HG02870 (cell line): ENCODE measurements at regions not wholly inside any gene's neighbourhood (a gene's known extent, or its start where the extent isn't known, plus 50 kb on each side); places are given as distances from the start of the nearest gene placed in this dataset.
"Not testable (repeated sequence)": the region's sequence is repeated elsewhere in the genome, so short reads cannot be mapped to it uniquely, and the experiment has no call there.

Source experiments
- ATAC-seq: cut with Tn5 transposase; IDR thresholded peaks from one replicate; pipeline ENCODE4 v1.9.1; 2021; ENCODE audit warnings: mild to moderate bottlenecking, moderate library complexity; ENCODE audit not compliant: unreplicated experiment

- ATAC-seq = no peak
Observed at GRCh38 chr6:112639391-112639831, 292.3 kb downstream of the RFPL4B start.

GRCh38 chr6:112640891-112641290, 293.8 kb downstream of the RFPL4B start:
- no peak for ATAC-seq

- ATAC-seq = no peak
Observed at GRCh38 chr6:112649853-112650252, 302.7 kb downstream of the RFPL4B start.

GRCh38 chr6:112651239-112651638, 304.1 kb downstream of the RFPL4B start:
- ATAC-seq = no peak

- ATAC-seq = no peak
Observed at GRCh38 chr6:112659912-112660311, 312.8 kb downstream of the RFPL4B start.

DNA sequence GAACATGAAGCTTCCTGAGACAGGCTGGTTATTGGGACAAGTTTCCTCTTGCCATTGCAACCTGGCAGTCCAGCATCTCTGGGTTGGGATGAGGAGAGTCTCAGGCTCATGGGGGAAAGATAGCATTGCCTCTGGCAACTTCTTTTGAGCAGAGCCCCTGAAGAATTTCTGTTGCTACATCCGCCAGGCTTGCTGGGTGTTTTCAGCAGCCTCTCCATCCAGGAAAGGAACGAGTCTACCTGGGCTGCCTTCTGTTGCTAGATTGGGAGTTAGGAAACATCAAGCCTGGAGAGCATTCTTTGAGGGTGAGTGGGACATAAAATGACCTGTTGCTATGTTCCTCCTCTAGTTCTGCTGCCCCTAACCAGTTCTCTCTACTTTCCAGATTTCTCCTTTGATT, 313.5 kb downstream of the RFPL4B start:
- ATAC-seq = no peak

DNA sequence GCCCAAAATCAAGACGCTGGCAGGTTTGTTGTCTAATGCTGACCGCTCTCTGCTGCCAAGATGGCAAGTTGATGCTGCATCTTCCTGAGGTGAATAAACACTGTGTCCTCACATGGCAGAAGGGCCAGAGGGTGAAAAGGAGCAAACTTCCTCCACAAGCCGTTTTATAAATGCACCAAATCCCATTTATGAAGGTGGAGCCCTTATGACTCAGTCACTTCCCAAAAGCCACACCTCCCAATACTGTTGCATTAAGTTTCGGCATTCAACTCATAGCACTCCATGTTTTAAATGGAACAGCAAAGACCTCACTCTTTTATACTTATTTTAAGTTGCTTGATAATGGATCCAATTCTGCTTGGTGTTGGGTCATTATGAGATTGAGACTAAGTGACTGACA, 316.6 kb downstream of the RFPL4B start:
- no peak for ATAC-seq

- ATAC-seq = no peak
Observed at GRCh38 chr6:112665114-112665513, 318.0 kb downstream of the RFPL4B start.

DNA sequence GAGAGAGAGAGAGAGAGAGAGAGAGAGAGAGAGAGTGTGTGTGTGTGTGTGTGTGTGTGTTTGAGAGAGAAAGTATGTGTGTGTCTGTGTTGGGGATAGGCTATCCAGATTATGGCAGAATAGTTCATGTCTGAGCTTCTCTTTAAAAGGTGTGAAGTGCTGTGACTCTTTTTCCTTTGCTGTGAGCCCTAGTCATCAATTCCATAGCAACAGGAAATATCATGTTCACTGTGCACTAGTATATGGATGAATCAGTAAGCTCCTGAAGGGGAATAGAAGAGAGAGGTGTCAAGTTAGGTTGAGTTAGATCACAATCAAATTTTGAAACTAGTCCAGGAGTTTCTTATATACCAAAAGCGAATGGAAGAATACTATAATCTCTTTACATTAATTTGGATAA, 318.7 kb downstream of the RFPL4B start:
- no peak for ATAC-seq

GRCh38 chr6:112667427-112667826, 320.3 kb downstream of the RFPL4B start:
- ATAC-seq = no peak

DNA sequence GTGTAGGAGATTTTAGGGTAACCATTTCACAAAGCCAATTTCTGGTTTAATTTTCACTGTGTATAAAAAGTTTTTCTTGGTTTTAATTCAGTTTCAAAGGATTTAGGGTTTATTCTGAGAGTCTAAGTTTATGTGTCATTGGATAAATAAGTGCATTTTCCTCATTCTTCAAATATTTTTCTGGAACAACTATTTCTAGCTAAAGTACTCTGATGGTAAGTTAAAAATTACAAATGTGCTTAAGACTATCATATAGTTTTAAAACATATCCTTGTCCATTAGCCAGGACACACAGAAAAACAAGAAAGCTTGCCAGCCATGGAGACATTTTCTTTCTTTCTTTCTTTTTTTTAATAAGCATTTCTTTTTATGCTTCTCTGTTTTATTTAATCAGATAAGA, 333.0 kb downstream of the RFPL4B start:
- no peak for ATAC-seq

DNA sequence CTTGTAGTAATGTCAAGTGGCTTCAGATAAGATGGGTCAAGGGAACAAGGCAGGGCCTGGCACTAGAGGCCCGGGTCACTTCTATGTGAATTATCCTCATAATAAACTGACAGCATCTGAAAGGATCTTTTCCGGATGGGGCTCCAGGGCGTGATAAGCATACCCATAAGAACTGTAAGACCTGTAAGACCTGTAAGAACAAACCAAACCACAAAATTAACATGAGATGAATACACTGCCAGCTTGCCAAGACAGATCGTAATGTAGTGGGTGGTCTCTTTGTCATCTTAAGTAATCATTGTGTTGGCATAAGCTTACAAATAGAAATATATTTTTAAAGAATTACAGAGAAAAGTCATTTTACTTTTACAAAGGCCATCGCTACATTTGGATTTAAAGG, 334.9 kb downstream of the RFPL4B start:
- no peak for ATAC-seq

GRCh38 chr6:112683106-112683505, 336.0 kb downstream of the RFPL4B start:
- no peak for ATAC-seq

GRCh38 chr6:112683926-112684325, 336.8 kb downstream of the RFPL4B start:
- ATAC-seq = no peak

DNA sequence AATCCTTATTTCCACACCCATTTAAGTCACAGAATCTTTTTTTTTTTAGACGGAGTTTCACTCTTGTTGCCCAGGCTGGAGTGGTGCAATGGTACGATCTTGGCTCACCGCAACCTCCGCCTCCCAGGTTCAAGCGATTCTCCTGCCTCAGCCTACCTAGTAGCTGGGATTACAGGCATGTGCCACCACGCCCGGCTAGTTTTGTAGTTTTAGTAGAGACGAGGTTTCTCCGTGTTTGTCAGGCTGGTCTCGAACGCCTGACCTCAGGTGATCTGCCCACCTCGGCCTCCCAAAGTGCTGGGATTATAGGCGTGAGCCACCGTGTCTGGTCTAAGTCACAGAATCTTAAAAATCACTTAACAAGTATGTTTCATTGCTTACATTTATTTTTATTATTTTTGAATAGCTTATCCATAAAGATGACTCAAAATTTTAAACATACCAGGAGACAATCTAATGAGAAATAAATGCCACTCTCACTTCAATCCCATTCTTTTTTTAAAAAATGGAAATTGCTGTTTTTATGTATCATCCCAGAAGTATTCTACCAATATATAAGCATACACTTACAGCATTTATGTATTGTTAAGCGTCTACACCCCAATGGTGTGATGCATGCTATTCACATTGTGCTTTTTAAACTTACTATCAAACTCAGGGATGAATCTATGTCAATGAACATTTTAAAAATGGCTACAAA, 338.5 kb downstream of the RFPL4B start:
- ATAC-seq = not testable (repeated sequence)

DNA sequence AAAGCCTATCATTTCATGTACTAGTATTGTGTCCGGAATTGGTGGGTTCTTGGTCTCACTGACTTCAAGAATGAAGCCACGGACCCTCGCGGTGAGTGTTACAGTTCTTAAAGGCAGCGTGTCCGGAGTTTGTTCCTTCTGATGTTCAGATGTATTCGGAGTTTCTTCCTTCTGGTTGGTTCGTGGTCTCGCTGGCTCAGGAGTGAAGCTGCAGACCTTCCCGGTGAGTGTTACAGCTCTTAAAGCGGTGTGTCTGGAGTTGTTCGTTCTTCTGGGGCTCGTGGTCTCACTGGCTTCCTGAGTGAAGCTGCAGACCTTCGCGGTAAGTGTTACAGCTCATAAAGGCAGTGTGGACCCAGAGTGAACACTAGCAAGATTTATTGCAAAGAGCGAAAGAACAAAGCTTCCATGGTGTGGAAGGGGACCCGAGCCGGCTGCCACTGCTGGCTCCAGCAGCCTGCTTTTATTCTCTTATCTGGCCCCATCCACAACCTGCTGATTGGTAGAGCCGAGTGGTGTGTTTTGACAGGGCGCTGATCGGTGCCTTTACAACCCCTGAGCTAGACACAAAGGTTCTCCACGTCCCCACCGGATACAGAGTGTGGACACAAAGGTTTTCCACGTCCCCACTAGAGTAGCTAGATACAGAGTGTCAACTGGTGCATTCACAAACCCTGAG, 341.5 kb downstream of the RFPL4B start:
- not testable (repeated sequence) for ATAC-seq

DNA sequence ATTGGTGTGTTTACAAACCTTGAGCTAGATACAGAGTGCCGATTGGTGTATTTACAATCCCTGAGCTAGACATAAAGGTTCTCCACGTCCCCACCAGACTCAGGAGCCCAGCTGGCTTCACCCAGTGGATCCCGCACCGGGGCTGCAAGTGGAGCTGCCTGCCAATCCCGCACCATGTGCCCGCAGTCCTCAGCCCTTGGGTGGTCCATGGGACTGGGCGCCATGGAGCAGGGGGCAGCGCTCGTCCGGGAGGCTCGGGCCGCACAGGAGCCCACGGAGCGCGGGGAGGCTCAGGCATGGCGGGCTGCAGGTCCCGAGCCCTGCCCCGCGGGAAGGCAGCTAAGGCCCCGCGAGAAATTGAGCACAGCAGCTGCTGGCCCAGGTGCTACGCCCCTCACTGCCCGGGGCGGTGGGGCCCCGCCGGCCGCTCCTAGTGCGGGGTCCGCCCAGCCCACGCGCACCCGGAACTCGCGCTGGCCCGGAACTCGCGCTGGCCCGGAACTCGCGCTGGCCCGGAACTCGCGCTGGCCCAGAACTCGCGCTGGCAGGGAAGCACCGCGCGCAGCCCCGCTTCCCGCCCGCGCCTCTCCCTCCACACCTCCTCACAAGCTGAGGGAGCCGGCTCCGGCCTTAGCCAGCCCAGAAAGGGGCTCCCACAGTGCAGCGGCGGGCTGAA, 342.2 kb downstream of the RFPL4B start:
- ATAC-seq = not testable (repeated sequence)

- ATAC-seq = no peak
Observed at GRCh38 chr6:112690497-112691202, 343.5 kb downstream of the RFPL4B start.

- no peak for ATAC-seq
Observed at GRCh38 chr6:112691289-112691688, 344.2 kb downstream of the RFPL4B start.

DNA sequence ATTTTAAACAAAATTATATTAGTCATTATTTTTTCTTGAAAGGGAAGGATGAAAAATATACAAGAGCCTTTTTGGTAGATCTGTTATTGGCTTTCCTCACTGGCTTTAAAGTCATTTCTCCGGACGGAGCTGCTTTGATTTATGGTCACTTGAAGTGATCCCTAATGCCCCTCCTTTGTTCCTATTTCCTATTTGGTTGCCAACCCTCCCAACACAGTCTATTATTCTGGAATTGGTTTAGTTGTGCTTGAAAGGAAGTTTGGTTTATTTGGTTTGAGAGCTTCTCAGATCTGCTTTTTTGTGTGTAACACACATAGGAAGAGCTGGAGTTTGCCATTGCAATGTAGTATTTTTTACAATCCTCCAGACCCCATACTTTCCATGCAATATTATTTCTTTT, 347.9 kb downstream of the RFPL4B start:
- ATAC-seq = no peak

DNA sequence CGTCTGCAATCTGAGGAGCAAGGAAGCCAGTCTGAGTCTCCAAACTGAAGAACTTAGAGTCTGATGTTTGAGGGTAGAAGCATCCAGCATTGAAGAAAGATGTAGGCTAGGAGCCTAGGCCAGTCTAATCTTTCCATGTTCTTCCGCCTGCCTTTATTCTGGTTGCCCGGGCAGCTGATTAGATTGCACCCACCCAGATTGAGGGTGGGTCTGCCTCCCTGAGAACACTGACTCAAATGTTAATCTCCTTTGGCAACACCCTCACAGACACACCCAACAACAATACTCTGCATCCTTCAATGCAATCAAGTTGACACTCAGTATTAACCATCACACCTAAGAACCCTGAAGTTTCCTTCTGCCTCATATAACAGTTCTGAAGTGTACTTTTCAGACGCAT, 350.1 kb downstream of the RFPL4B start:
- no peak for ATAC-seq
